ENCODE measurements at regions not wholly inside any gene's neighbourhood (a gene's known extent, or its start where the extent isn't known, plus 50 kb on each side); places are given as distances from the start of the nearest gene placed in this dataset.

- TF ChIP-seq CTCF (IDR thresholded peaks at IDR 0.05; ENCODE audit: insufficient read depth, low read length, poor library complexity, severe bottlenecking) (no peak), EZH2phosphoT487 (conservative IDR thresholded peaks at IDR 0.05; ENCODE audit: low read length) (no peak)
Observed at GRCh38 chr20:60422848-60423247, 464.6 kb downstream of the CDH26 start.
